Kidney (tissue), 13 donors: ENCODE measurements at regions not wholly inside any gene's neighbourhood (a gene's known extent, or its start where the extent isn't known, plus 50 kb on each side); places are given as distances from the start of the nearest gene placed in this dataset.

Experiments
- DNase-seq, 5 donors: peaks; one replicate each; pipeline ENCODE4 v3.0.0-alpha.2; 2013 to 2020
- FAIRE-seq: peaks from 2 replicates; lab custom pipeline; 2012; peaks lifted over from hg19 to GRCh38; lab: Jason Lieb, UNC
- H3K27ac ChIP-seq, 2 donors: one replicate each; pipeline ENCODE4 v1.7.0; 2013; ENCODE audit warnings: low read depth in 2 of 2, low read length in 2 of 2, inconsistent platforms in 1 of 2
- H3K27me3 ChIP-seq: one replicate; pipeline ENCODE4 v1.7.1; 2013; ENCODE audit warnings: low read length, inconsistent platforms; ENCODE audit not compliant: control insufficient read depth, insufficient read depth
- H3K36me3 ChIP-seq, 3 donors: one replicate each; pipeline versions ENCODE4 v1.7.0 to v1.7.1; 2013; ENCODE audit warnings: low read length in 3 of 3, control low read depth in 1 of 3, inconsistent platforms in 1 of 3; ENCODE audit not compliant: insufficient read depth in 3 of 3, control insufficient read depth in 2 of 3
- H3K4me1 ChIP-seq, 3 donors: one replicate each; pipeline versions ENCODE4 v1.7.0 to v1.7.1; 2013; ENCODE audit warnings: low read length in 3 of 3, inconsistent platforms in 1 of 3, low read depth in 1 of 3; ENCODE audit not compliant: control insufficient read depth in 2 of 3, insufficient read depth in 2 of 3
- H3K4me3 ChIP-seq, 3 donors: one replicate each; pipeline versions ENCODE4 v1.7.0 to v1.8.1; 2013; ENCODE audit warnings: low read length in 3 of 3, control low read depth in 1 of 3, inconsistent platforms in 1 of 3
- H3K9ac ChIP-seq, 3 donors: one replicate each; pipeline versions ENCODE4 v1.7.0 to v1.7.1; 2013; ENCODE audit warnings: low read length in 3 of 3, control low read depth in 1 of 3, inconsistent platforms in 1 of 3
- H3K9me3 ChIP-seq, 3 donors: one replicate each; pipeline versions ENCODE4 v1.7.0 to v1.7.1; 2013; ENCODE audit warnings: low read length in 3 of 3, control low read depth in 1 of 3, inconsistent platforms in 1 of 3; ENCODE audit not compliant: control insufficient read depth in 2 of 3, insufficient read depth in 1 of 3
- CTCF ChIP-seq: IDR thresholded peaks from 3 replicates; pipeline ENCODE4 v1.5.1; 2012; ENCODE audit warnings: mild to moderate bottlenecking, moderate library complexity, borderline replicate concordance; ENCODE audit not compliant: insufficient read depth; ENCODE audit errors: extremely low read depth
- intact Hi-C: fragments of 100-400 bp; cut with DNase I; formaldehyde crosslinking; loops from one replicate; pipeline ENCODE4 v1.11.1; 2022
- donor health status: control.
- donor health status: control.
- donor health status: control.
- donor health status: control.
- donor health status: control.
- donor health status: DM: yes; HTN: yes; CAD: no.
- donor health status: Normal renal cell carcinoma (clear cell type).

- H3K27me3 ChIP-seq = no peaks in the 10 kb centered on the region
- H3K9me3 ChIP-seq = no peaks in the 10 kb centered on the region
- no peaks in the 10 kb centered on the region for H3K36me3 ChIP-seq
- no peak for TF ChIP-seq CTCF
- intact Hi-C loops = no loop called here
- FAIRE-seq = no peak
- H3K9ac ChIP-seq = no peak overlapping the region
- H3K4me1 ChIP-seq = no peaks in the 10 kb centered on the region
- DNase-seq = peak in 1 of 5 donors; percentile 4
- H3K4me3 ChIP-seq = no peak overlapping the region
- no peak overlapping the region for H3K27ac ChIP-seq
These were observed 116.0 kb downstream of the PXDC1 start for GRCh38 chr6:3635482-3635881.

- DNase-seq = no peak
- H3K27ac ChIP-seq = no peak overlapping the region
- no peaks in the 10 kb centered on the region for H3K9me3 ChIP-seq
- no peaks in the 10 kb centered on the region for H3K27me3 ChIP-seq
- FAIRE-seq = no peak
- H3K4me3 ChIP-seq = no peak overlapping the region
- no peak for TF ChIP-seq CTCF
- H3K4me1 ChIP-seq = no peaks in the 10 kb centered on the region
- H3K9ac ChIP-seq = no peak overlapping the region
- intact Hi-C loops = no loop called here
- no peaks in the 10 kb centered on the region for H3K36me3 ChIP-seq
These were observed 117.2 kb downstream of the PXDC1 start for GRCh38 chr6:3634280-3634816.

- no peak overlapping the region for H3K27ac ChIP-seq
- H3K27me3 ChIP-seq = no peaks in the 10 kb centered on the region
- DNase-seq (peak in 1 of 5 donors; percentile 4), FAIRE-seq (no peak)
- intact Hi-C loops = no loop called here
- H3K4me1 ChIP-seq = no peaks in the 10 kb centered on the region
- no peaks in the 10 kb centered on the region for H3K36me3 ChIP-seq
- H3K9ac ChIP-seq = no peak overlapping the region
- TF ChIP-seq CTCF = no peak
- no peaks in the 10 kb centered on the region for H3K9me3 ChIP-seq
- H3K4me3 ChIP-seq = no peak overlapping the region
These were observed 117.8 kb downstream of the PXDC1 start for GRCh38 chr6:3633711-3634110.

GRCh38 chr6:3631877-3632276 lies 119.6 kb downstream of the PXDC1 start:
- Histone ChIP-seq H3K4me1 (no peaks in the 10 kb centered on the region), H3K36me3 (no peaks in the 10 kb centered on the region), H3K9me3 (no peaks in the 10 kb centered on the region), H3K9ac (no peak overlapping the region), H3K4me3 (no peak overlapping the region), H3K27ac (no peak overlapping the region), H3K27me3 (no peaks in the 10 kb centered on the region)
- no peak for TF ChIP-seq CTCF
- intact Hi-C loops = no loop called here
- FAIRE-seq = no peak
- DNase-seq = no peak
